Stimulated activated CD8-positive, alpha-beta memory T cell treated with anti-CD3 and anti-CD28 coated beads, Interleukin-7, amount 100 ng/mL, for 48 hours (primary cell): ENCODE measurements at regions not wholly inside any gene's neighbourhood (a gene's known extent, or its start where the extent isn't known, plus 50 kb on each side); places are given as distances from the start of the nearest gene placed in this dataset.

Experiments used
- DNase-seq, 2 donors: peaks; one replicate each; pipeline ENCODE4 v3.0.0-alpha.2; 2020; ENCODE audit warnings: low read depth in 1 of 2; ENCODE audit errors: extremely low read depth in 1 of 2

- no peak for DNase-seq
Observed at GRCh38 chr6:154885214-154885613, 109.9 kb upstream of the TIAM2 start.

GRCh38 chr6:154886016-154886415 lies 109.1 kb upstream of the TIAM2 start:
- DNase-seq, result no peak

- DNase-seq, result no peak
Observed at GRCh38 chr6:154886471-154886870, 108.6 kb upstream of the TIAM2 start.

- no peak for DNase-seq
Observed at GRCh38 chr6:154887051-154887450, 108.1 kb upstream of the TIAM2 start.

- no peak for DNase-seq
Observed at GRCh38 chr6:154888421-154889295, 106.5 kb upstream of the TIAM2 start.

- DNase-seq, result no peak
Observed at GRCh38 chr6:154890874-154891273, 104.2 kb upstream of the TIAM2 start.

- no peak for DNase-seq
Observed at GRCh38 chr6:154891901-154892300, 103.2 kb upstream of the TIAM2 start.

GRCh38 chr6:154893917-154894316 lies 101.2 kb upstream of the TIAM2 start:
- DNase-seq, result no peak

- no peak for DNase-seq
Observed at GRCh38 chr6:154894902-154895301, 100.2 kb upstream of the TIAM2 start.

GRCh38 chr6:154895841-154896240 lies 99.3 kb upstream of the TIAM2 start:
- DNase-seq, result no peak

- no peak for DNase-seq
Observed at GRCh38 chr6:154898821-154899220, 96.3 kb upstream of the TIAM2 start.

GRCh38 chr6:154899824-154900463 lies 95.2 kb upstream of the TIAM2 start:
- DNase-seq, result no peak

GRCh38 chr6:154901876-154902552 lies 93.1 kb upstream of the TIAM2 start:
- no peak for DNase-seq

- DNase-seq, result no peak
Observed at GRCh38 chr6:154907291-154907690, 87.8 kb upstream of the TIAM2 start.

- no peak for DNase-seq
Observed at GRCh38 chr6:154908723-154909122, 86.4 kb upstream of the TIAM2 start.

- DNase-seq, result no peak
Observed at GRCh38 chr6:154909311-154909710, 85.8 kb upstream of the TIAM2 start.

- no peak for DNase-seq
Observed at GRCh38 chr6:154909821-154910220, 85.3 kb upstream of the TIAM2 start.

GRCh38 chr6:154914288-154914687 lies 80.8 kb upstream of the TIAM2 start:
- no peak for DNase-seq

GRCh38 chr6:154916857-154917256 lies 78.3 kb upstream of the TIAM2 start:
- DNase-seq, result no peak

- no peak for DNase-seq
Observed at GRCh38 chr6:154917941-154918340, 77.2 kb upstream of the TIAM2 start.

- no peak for DNase-seq
Observed at GRCh38 chr6:154919806-154920205, 75.3 kb upstream of the TIAM2 start.
